ENCODE measurements at regions not wholly inside any gene's neighbourhood (a gene's known extent, or its start where the extent isn't known, plus 50 kb on each side); places are given as distances from the start of the nearest gene placed in this dataset.

- no peak overlapping the region for H3K27ac ChIP-seq (ENCODE audit: low read length)
These were observed 63.5 kb downstream of the ENC1 start for GRCh38 chr5:74576941-74577456.

GRCh38 chr5:74575741-74576538 is 64.6 kb downstream of the ENC1 start:
- Histone ChIP-seq H3K27ac (ENCODE audit: low read length) (peak overlapping the region; percentile 42), H3K27me3 (ENCODE audit: low read length) (no peaks in the 10 kb centered on the region), H3K4me2 (ENCODE audit: low read length) (peak overlapping the region; percentile 25), H3K9ac (ENCODE audit: low read length) (no peak overlapping the region), H3K4me1 (ENCODE audit: insufficient read depth, low read length) (peaks cover 22% of the 10 kb centered on the region), H3K36me3 (ENCODE audit: low read depth, low read length) (no peaks in the 10 kb centered on the region), H3K9me2 (replicated peaks; ENCODE audit: low read length) (no peaks in the 10 kb centered on the region), H3K9me3 (ENCODE audit: low read length) (no peaks in the 10 kb centered on the region), H3F3A (ENCODE audit: low read length, unreplicated experiment) (no peaks in the 10 kb centered on the region), H3K79me2 (ENCODE audit: low read length) (no peaks in the 10 kb centered on the region), H2AFZ (ENCODE audit: low read length) (no peak overlapping the region), H3K4me3 (ENCODE audit: low read length) (no peak overlapping the region), H4K20me1 (ENCODE audit: low read length) (no peaks in the 10 kb centered on the region)
- TF ChIP-seq EZH2phosphoT487 (IDR thresholded peaks at IDR 0.05; ENCODE audit: borderline replicate concordance, low read length) = no peak
- TF ChIP-seq CTCF (conservative IDR thresholded peaks at IDR 0.05; ENCODE audit: low read depth, low read length) = no peak
- no peak for TF ChIP-seq EZH2 (IDR thresholded peaks at IDR 0.05; ENCODE audit: low read length, unreplicated experiment)
- DNase-seq = peak; percentile 86
- ChIA-PET POLR2A (ENCODE audit: unreplicated experiment) (interaction anchor here (0.6 to 0.7 kb wide), 2 partner anchors 55 to 1206 kb away, joined by 3 to 7 read pairs; no protein-coding TSS in a partner anchor), CTCF (no interaction called here)
- ATAC-seq = peak; percentile 95
- no TSS peak for BruUV-seq (replicated peaks)
- intact Hi-C loops (cut with micrococcal nuclease) = loop anchor here (2.0 kb wide), 2 partner anchors 55 to 63 kb away; no protein-coding TSS in a partner anchor

More at GRCh38 chr5:74576941-74577456, 63.5 kb downstream of the ENC1 start:
- Histone ChIP-seq H3K9ac (ENCODE audit: low read length) (no peak overlapping the region), H2AFZ (ENCODE audit: low read length) (no peak overlapping the region), H3K9me2 (replicated peaks; ENCODE audit: low read length) (no peaks in the 10 kb centered on the region), H3K4me1 (ENCODE audit: insufficient read depth, low read length) (peaks cover 22% of the 10 kb centered on the region), H3K4me2 (ENCODE audit: low read length) (no peak overlapping the region), H3K79me2 (ENCODE audit: low read length) (no peaks in the 10 kb centered on the region), H3K4me3 (ENCODE audit: low read length) (no peak overlapping the region), H3K27me3 (ENCODE audit: low read length) (no peaks in the 10 kb centered on the region), H4K20me1 (ENCODE audit: low read length) (no peaks in the 10 kb centered on the region), H3K9me3 (ENCODE audit: low read length) (no peaks in the 10 kb centered on the region), H3F3A (ENCODE audit: low read length, unreplicated experiment) (no peaks in the 10 kb centered on the region), H3K36me3 (ENCODE audit: low read depth, low read length) (no peaks in the 10 kb centered on the region)
- no peak for ATAC-seq
- CTCF ChIA-PET = no interaction called here
- intact Hi-C loops (cut with micrococcal nuclease) = no loop called here
- BruUV-seq (replicated peaks) = no TSS peak
- TF ChIP-seq EZH2 (IDR thresholded peaks at IDR 0.05; ENCODE audit: low read length, unreplicated experiment) (no peak), EZH2phosphoT487 (IDR thresholded peaks at IDR 0.05; ENCODE audit: borderline replicate concordance, low read length) (no peak), CTCF (conservative IDR thresholded peaks at IDR 0.05; ENCODE audit: low read depth, low read length) (no peak)
- POLR2A ChIA-PET (ENCODE audit: unreplicated experiment) = no interaction called here
- DNase-seq = no peak

- no peak for TF ChIP-seq CTCF (conservative IDR thresholded peaks at IDR 0.05; ENCODE audit: low read depth, low read length)
- no peak for TF ChIP-seq EZH2 (IDR thresholded peaks at IDR 0.05; ENCODE audit: low read length, unreplicated experiment)
- no peak for TF ChIP-seq EZH2phosphoT487 (IDR thresholded peaks at IDR 0.05; ENCODE audit: borderline replicate concordance, low read length)
These were observed 70.3 kb downstream of the ENC1 start for GRCh38 chr5:74570250-74570649.

More at GRCh38 chr5:74570250-74570649, 70.3 kb downstream of the ENC1 start:
- Histone ChIP-seq H3K27ac (ENCODE audit: low read length) (no peak overlapping the region), H3F3A (ENCODE audit: low read length, unreplicated experiment) (no peaks in the 10 kb centered on the region), H3K9ac (ENCODE audit: low read length) (no peak overlapping the region), H3K27me3 (ENCODE audit: low read length) (no peaks in the 10 kb centered on the region), H2AFZ (ENCODE audit: low read length) (no peak overlapping the region), H3K79me2 (ENCODE audit: low read length) (no peaks in the 10 kb centered on the region), H3K4me1 (ENCODE audit: insufficient read depth, low read length) (peaks cover 15% of the 10 kb centered on the region), H3K9me3 (ENCODE audit: low read length) (no peaks in the 10 kb centered on the region), H3K4me3 (ENCODE audit: low read length) (no peak overlapping the region), H3K4me2 (ENCODE audit: low read length) (0 out of 2 replicates have a peak overlapping the region, but pooled peaks have one; percentile 24), H4K20me1 (ENCODE audit: low read length) (no peaks in the 10 kb centered on the region), H3K9me2 (replicated peaks; ENCODE audit: low read length) (no peaks in the 10 kb centered on the region), H3K36me3 (ENCODE audit: low read depth, low read length) (no peaks in the 10 kb centered on the region)
- DNase-seq (peak; percentile 58), ATAC-seq (peak; percentile 70)
- ChIA-PET POLR2A (ENCODE audit: unreplicated experiment) (no interaction called here), CTCF (no interaction called here)
- BruUV-seq (replicated peaks) = no TSS peak
- intact Hi-C loops (cut with micrococcal nuclease) = no loop called here
